ENCODE measurements at regions not wholly inside any gene's neighbourhood (a gene's known extent, or its start where the extent isn't known, plus 50 kb on each side); places are given as distances from the start of the nearest gene placed in this dataset.
"Not testable (repeated sequence)": the region's sequence is repeated elsewhere in the genome, so short reads cannot be mapped to it uniquely, and the experiment has no call there.

DNA sequence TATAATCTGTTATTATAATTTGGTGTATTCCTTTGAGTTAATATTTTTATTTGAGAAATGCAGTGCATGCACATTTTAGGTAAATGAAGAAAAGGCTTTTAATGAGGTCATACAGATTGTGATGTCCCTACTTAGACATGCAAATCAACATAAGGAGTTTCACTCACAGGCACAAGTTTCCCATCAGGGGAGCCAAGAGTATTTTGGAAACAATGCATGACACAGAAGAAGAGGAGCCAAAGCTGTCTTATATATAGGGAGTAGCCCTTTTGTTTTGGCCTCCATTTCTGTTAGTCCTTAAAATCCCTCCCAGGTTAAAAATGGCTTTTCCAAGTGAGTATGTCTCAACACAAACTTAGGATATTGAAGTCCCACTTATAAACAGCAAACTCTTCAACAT, 703.4 kb upstream of the ANKRD30A start:
- Histone ChIP-seq H3K4me1 (no peaks in the 10 kb centered on the region), H3K9me3 (no peaks in the 10 kb centered on the region), H3K4me3 (no peak overlapping the region), H3K27me3 (no peaks in the 10 kb centered on the region), H3K27ac (no peak overlapping the region), H3K36me3 (no peaks in the 10 kb centered on the region)
- TF ChIP-seq, protein P1, sequence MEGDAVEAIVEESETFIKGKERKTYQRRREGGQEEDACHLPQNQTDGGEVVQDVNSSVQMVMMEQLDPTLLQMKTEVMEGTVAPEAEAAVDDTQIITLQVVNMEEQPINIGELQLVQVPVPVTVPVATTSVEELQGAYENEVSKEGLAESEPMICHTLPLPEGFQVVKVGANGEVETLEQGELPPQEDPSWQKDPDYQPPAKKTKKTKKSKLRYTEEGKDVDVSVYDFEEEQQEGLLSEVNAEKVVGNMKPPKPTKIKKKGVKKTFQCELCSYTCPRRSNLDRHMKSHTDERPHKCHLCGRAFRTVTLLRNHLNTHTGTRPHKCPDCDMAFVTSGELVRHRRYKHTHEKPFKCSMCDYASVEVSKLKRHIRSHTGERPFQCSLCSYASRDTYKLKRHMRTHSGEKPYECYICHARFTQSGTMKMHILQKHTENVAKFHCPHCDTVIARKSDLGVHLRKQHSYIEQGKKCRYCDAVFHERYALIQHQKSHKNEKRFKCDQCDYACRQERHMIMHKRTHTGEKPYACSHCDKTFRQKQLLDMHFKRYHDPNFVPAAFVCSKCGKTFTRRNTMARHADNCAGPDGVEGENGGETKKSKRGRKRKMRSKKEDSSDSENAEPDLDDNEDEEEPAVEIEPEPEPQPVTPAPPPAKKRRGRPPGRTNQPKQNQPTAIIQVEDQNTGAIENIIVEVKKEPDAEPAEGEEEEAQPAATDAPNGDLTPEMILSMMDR (IDR thresholded peaks at IDR 0.05), result no peak
- no peak for TF ChIP-seq POLR2A (IDR thresholded peaks at IDR 0.05)
- no peak for TF ChIP-seq EP300 (IDR thresholded peaks at IDR 0.05)
- no peak for ATAC-seq (ENCODE audit: low FRiP score in 2 of 2)
- no peak for DNase-seq

DNA sequence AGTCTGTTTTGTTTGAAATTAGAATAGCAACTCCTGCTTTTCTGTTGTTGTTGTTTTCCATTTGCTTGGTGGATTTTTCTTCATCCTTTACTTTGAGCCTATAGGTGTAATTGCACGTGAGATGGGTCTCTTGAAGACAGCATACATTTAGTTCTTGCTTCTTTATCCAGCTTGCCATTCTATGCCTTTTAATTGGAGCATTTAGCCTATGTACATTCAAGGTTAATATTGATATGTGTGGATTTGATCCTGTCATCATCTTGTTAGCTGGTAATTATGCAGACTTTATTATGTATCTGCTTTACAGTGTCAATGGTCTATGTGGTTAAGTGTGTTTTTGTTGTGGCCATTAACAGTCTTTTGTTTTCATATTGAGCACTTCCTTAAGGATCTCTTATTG, 708.9 kb upstream of the ANKRD30A start:
- TF ChIP-seq POLR2A (IDR thresholded peaks at IDR 0.05) (no peak), EP300 (IDR thresholded peaks at IDR 0.05) (no peak), POLR2AphosphoS5 (IDR thresholded peaks at IDR 0.05) (no peak)
- TF ChIP-seq, protein P1 (IDR thresholded peaks at IDR 0.05), result no peak
- no peak overlapping the region for H3K4me3 ChIP-seq
- H3K27ac ChIP-seq, result no peak overlapping the region
- H3K9me3 ChIP-seq, result peaks cover 0 to 7% (median 3%) of the 10 kb centered on the region in 4 donors
- no peaks in the 10 kb centered on the region for H3K4me1 ChIP-seq
- H3K36me3 ChIP-seq, result no peaks in the 10 kb centered on the region
- DNase-seq, result no peak
- H3K27me3 ChIP-seq, result no peaks in the 10 kb centered on the region
- 40 to 57% methylated on average over 1 of the region's 1 CpG for WGBS, 2 donors
- no peak for ATAC-seq (ENCODE audit: low FRiP score in 2 of 2)

DNA sequence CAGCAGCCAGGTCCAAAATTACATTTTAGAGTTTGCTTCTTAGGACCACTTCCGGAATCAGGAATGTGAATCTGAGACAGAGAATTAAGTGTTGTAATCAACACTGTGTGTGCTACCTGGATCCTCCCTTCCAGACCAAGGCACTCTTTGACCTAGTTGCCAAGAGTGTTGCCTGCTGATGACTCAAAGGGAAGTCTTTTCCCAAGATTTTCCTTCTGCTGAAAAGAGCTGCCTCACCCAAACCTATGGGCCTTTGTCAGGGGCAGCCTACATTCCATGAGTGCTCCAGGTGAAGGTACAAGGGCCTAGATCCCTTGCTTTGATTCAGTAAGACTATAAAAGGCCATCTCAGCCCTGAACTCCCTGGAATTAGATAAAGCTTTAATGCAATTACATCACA, 712.5 kb upstream of the ANKRD30A start:
- no peak for ATAC-seq (ENCODE audit: low FRiP score in 2 of 2)
- 80 to 83% methylated on average over 1 of the region's 1 CpG for WGBS, 2 donors

DNA sequence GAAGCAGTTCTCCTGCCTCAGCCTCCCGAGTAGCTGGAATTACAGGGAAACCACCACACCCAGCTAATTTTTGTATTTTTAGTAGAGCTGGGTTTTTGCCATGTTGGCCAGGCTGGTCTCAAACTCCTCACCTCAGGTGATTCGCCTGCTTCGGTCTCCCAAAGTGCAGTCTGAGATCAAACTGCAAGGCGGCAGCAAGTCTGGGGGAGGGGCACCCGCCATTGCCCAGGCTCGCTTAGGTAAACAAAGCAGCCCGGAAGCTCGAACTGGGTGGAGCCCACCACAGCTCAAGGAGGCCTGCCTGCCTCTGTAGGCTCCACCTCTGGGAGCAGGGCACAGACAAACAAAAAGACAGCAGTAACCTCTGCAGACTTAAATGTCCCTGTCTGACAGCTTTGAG, 725.2 kb upstream of the ANKRD30A start:
- not testable (repeated sequence) for H3K36me3 ChIP-seq; ATAC-seq (ENCODE audit: low FRiP score in 2 of 2); H3K4me3 ChIP-seq; H3K27ac ChIP-seq; H3K4me1 ChIP-seq; H3K9me3 ChIP-seq; H3K27me3 ChIP-seq
- 60 to 64% methylated on average over 1 to 8 of the region's 8 CpGs for WGBS, 2 donors
- peak in 1 of 2 donors; percentile 25 for DNase-seq
- TF ChIP-seq POLR2AphosphoS5 (IDR thresholded peaks at IDR 0.05), result peak in 1 of 2 donors; percentile 40

More for the DNA sequence above, 712.5 kb upstream of the ANKRD30A start:
- Histone ChIP-seq H3K27ac (no peak overlapping the region), H3K4me1 (no peaks in the 10 kb centered on the region), H3K4me3 (no peak overlapping the region), H3K36me3 (no peaks in the 10 kb centered on the region), H3K9me3 (peaks cover 0 to 7% (median 3%) of the 10 kb centered on the region in 4 donors), H3K27me3 (no peaks in the 10 kb centered on the region)
- TF ChIP-seq POLR2AphosphoS5 (IDR thresholded peaks at IDR 0.05) (no peak), EP300 (IDR thresholded peaks at IDR 0.05) (no peak), POLR2A (IDR thresholded peaks at IDR 0.05) (no peak)
- TF ChIP-seq, protein P1 (IDR thresholded peaks at IDR 0.05), result no peak
- no peak for DNase-seq

DNA sequence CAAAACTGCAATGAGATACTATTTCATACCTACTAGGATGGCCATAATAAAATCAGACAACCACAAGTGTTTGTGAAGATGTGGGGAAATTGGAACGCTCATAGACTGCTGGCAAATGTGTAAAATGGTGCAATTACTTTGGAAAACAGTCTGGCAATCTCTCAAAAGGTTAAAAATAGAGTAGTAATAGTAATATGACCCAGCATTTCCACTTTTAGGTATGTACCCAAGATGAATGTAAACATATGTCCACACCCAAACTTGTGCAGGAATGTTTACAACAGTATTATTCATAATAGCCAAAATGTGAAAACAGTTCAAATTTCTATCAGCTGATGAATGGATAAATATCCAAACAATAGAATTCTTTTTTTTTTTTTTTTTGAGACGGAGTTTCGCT, 731.6 kb upstream of the ANKRD30A start:
- ATAC-seq (ENCODE audit: low FRiP score in 2 of 2) (no peak), DNase-seq (no peak)
- H3K9me3 ChIP-seq, result peaks cover 0 to 4% (median 0%) of the 10 kb centered on the region in 4 donors
- H3K27ac ChIP-seq, result no peak overlapping the region
- peaks cover 0 to 4% (median 2%) of the 10 kb centered on the region in 4 donors for H3K4me1 ChIP-seq
- no peaks in the 10 kb centered on the region for H3K36me3 ChIP-seq
- H3K4me3 ChIP-seq, result no peak overlapping the region
- TF ChIP-seq EP300 (IDR thresholded peaks at IDR 0.05) (no peak), POLR2AphosphoS5 (IDR thresholded peaks at IDR 0.05) (no peak), POLR2A (IDR thresholded peaks at IDR 0.05) (no peak)
- TF ChIP-seq, protein P1 (IDR thresholded peaks at IDR 0.05), result no peak
- WGBS, 2 donors, result 56 to 67% methylated on average over 3 of the region's 3 CpGs
- H3K27me3 ChIP-seq, result no peaks in the 10 kb centered on the region

Measured in upper lobe of left lung (tissue), 6 donors.